HEK293 (cell line): ENCODE measurements at regions not wholly inside any gene's neighbourhood (a gene's known extent, or its start where the extent isn't known, plus 50 kb on each side); places are given as distances from the start of the nearest gene placed in this dataset.

ENCODE experiments used
- RBAK ChIP-seq: fragments of 450-650 bp; formaldehyde crosslinking; IDR thresholded peaks from 2 replicates; pipeline ENCODE4 v1.5.1; 2016; ENCODE audit warnings: missing biosample characterization, missing genetic modification characterization
- SALL2 ChIP-seq: fragments of 450-650 bp; formaldehyde crosslinking; IDR thresholded peaks from 2 replicates; pipeline ENCODE4 v1.5.0; 2017; ENCODE audit warnings: missing biosample characterization, mild to moderate bottlenecking, missing genetic modification characterization, borderline replicate concordance
- TCF7L2 ChIP-seq: IDR thresholded peaks from 2 replicates; pipeline ENCODE4 v1.6.1; 2011; ENCODE audit warnings: low read depth, mild to moderate bottlenecking, inconsistent platforms, low read length, moderate library complexity, borderline replicate concordance
- YY1 ChIP-seq: fragments of 450-650 bp; formaldehyde crosslinking; IDR thresholded peaks from 2 replicates; pipeline ENCODE4 v1.5.1; 2018; ENCODE audit warnings: missing biosample characterization, missing genetic modification characterization
- ZNF274 ChIP-seq, 2 experiments: fragments of 200-500 bp in 1 of 2; fragments of 450-650 bp in 1 of 2; sonication (Bioruptor generic) in 1 of 2; formaldehyde crosslinking in 1 of 2; IDR thresholded peaks; 2 replicates each; pipeline versions ENCODE4 v1.5.1 to v1.6.1; 2014 to 2016; ENCODE audit warnings: borderline replicate concordance in 1 of 2, inconsistent platforms in 1 of 2, low read length in 1 of 2, missing biosample characterization in 1 of 2, missing genetic modification characterization in 1 of 2
- ZNF501 ChIP-seq: fragments of 450-650 bp; formaldehyde crosslinking; IDR thresholded peaks from 2 replicates; pipeline ENCODE4 v1.5.1; 2016; ENCODE audit warnings: missing biosample characterization, missing genetic modification characterization
- ZNF530 ChIP-seq: fragments of 450-650 bp; formaldehyde crosslinking; IDR thresholded peaks from 2 replicates; pipeline ENCODE4 v1.5.1; 2016; ENCODE audit warnings: low read depth, missing biosample characterization, missing genetic modification characterization
- ZNF658 ChIP-seq: fragments of 450-650 bp; formaldehyde crosslinking; IDR thresholded peaks from 2 replicates; pipeline ENCODE4; 2016; ENCODE audit warnings: missing biosample characterization, missing genetic modification characterization
- ZSCAN30 ChIP-seq: fragments of 450-650 bp; IDR thresholded peaks from 2 replicates; pipeline ENCODE4 v1.5.1; 2018; ENCODE audit warnings: missing biosample characterization, mild to moderate bottlenecking, missing genetic modification characterization, moderate library complexity
- TF ChIP-seq, protein P1 (sequence below): fragments of 450-650 bp; formaldehyde crosslinking; IDR thresholded peaks from 2 replicates; pipeline ENCODE4 v1.5.1; 2016; ENCODE audit warnings: missing biosample characterization, missing genetic modification characterization
- TF ChIP-seq, protein P2 (sequence below): fragments of 450-650 bp; formaldehyde crosslinking; optimal IDR thresholded peaks from 2 replicates; pipeline ENCODE3; 2016; ENCODE audit warnings: missing biosample characterization, mild to moderate bottlenecking, missing genetic modification characterization
- TF ChIP-seq, protein P3 (sequence below): fragments of 450-650 bp; formaldehyde crosslinking; IDR thresholded peaks from 2 replicates; pipeline ENCODE4 v1.5.1; 2016; ENCODE audit warnings: missing biosample characterization, missing genetic modification characterization
- TF ChIP-seq, protein P4 (sequence below): fragments of 450-650 bp; formaldehyde crosslinking; IDR thresholded peaks from 2 replicates; pipeline ENCODE4 v1.5.0; 2017; ENCODE audit warnings: missing biosample characterization, missing genetic modification characterization, borderline replicate concordance

DNA sequence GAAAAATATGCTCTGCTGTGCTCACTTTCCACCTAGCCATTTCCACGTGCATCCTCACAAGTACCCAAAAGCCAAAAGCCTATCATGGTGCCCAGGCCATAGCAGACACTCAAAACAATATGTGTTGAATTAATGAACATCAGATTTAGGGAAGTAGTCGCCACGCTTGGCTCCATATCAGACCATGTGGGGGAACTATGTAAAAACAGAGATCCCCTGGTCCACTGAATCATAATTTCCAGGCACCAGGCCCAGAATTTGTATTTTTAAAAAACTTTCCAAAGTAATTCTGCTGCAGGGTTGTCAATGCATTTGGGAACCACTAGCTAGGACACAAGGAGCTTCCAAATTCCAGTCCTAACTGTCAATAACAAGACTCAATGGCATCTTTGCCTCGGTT is 77.3 kb downstream of the CNTN3 start:
- TF ChIP-seq, protein P1, sequence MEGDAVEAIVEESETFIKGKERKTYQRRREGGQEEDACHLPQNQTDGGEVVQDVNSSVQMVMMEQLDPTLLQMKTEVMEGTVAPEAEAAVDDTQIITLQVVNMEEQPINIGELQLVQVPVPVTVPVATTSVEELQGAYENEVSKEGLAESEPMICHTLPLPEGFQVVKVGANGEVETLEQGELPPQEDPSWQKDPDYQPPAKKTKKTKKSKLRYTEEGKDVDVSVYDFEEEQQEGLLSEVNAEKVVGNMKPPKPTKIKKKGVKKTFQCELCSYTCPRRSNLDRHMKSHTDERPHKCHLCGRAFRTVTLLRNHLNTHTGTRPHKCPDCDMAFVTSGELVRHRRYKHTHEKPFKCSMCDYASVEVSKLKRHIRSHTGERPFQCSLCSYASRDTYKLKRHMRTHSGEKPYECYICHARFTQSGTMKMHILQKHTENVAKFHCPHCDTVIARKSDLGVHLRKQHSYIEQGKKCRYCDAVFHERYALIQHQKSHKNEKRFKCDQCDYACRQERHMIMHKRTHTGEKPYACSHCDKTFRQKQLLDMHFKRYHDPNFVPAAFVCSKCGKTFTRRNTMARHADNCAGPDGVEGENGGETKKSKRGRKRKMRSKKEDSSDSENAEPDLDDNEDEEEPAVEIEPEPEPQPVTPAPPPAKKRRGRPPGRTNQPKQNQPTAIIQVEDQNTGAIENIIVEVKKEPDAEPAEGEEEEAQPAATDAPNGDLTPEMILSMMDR: no peak
- no peak for TF ChIP-seq ZNF530 (tag by site-specific recombination)
- TF ChIP-seq, protein P2, sequence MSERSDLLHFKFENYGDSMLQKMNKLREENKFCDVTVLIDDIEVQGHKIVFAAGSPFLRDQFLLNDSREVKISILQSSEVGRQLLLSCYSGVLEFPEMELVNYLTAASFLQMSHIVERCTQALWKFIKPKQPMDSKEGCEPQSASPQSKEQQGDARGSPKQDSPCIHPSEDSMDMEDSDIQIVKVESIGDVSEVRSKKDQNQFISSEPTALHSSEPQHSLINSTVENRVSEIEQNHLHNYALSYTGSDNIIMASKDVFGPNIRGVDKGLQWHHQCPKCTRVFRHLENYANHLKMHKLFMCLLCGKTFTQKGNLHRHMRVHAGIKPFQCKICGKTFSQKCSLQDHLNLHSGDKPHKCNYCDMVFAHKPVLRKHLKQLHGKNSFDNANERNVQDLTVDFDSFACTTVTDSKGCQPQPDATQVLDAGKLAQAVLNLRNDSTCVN (tag by site-specific recombination): no peak
- no peak for TF ChIP-seq ZNF501 (tag by site-specific recombination)
- no peak for TF ChIP-seq TCF7L2
- TF ChIP-seq, protein P3, sequence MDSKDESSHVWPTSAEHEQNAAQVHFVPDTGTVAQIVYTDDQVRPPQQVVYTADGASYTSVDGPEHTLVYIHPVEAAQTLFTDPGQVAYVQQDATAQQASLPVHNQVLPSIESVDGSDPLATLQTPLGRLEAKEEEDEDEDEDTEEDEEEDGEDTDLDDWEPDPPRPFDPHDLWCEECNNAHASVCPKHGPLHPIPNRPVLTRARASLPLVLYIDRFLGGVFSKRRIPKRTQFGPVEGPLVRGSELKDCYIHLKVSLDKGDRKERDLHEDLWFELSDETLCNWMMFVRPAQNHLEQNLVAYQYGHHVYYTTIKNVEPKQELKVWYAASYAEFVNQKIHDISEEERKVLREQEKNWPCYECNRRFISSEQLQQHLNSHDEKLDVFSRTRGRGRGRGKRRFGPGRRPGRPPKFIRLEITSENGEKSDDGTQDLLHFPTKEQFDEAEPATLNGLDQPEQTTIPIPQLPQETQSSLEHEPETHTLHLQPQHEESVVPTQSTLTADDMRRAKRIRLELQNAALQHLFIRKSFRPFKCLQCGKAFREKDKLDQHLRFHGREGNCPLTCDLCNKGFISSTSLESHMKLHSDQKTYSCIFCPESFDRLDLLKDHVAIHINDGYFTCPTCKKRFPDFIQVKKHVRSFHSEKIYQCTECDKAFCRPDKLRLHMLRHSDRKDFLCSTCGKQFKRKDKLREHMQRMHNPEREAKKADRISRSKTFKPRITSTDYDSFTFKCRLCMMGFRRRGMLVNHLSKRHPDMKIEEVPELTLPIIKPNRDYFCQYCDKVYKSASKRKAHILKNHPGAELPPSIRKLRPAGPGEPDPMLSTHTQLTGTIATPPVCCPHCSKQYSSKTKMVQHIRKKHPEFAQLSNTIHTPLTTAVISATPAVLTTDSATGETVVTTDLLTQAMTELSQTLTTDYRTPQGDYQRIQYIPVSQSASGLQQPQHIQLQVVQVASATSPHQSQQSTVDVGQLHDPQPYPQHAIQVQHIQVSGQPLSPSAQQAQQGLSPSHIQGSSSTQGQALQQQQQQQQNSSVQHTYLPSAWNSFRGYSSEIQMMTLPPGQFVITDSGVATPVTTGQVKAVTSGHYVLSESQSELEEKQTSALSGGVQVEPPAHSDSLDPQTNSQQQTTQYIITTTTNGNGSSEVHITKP (tag by site-specific recombination): no peak
- TF ChIP-seq ZNF658 (tag by site-specific recombination): no peak
- no peak for TF ChIP-seq RBAK (tag by site-specific recombination)
- no peak for TF ChIP-seq ZSCAN30 (tag by site-specific recombination)
- no peak for TF ChIP-seq YY1 (tag by site-specific recombination)
- TF ChIP-seq, protein P4, sequence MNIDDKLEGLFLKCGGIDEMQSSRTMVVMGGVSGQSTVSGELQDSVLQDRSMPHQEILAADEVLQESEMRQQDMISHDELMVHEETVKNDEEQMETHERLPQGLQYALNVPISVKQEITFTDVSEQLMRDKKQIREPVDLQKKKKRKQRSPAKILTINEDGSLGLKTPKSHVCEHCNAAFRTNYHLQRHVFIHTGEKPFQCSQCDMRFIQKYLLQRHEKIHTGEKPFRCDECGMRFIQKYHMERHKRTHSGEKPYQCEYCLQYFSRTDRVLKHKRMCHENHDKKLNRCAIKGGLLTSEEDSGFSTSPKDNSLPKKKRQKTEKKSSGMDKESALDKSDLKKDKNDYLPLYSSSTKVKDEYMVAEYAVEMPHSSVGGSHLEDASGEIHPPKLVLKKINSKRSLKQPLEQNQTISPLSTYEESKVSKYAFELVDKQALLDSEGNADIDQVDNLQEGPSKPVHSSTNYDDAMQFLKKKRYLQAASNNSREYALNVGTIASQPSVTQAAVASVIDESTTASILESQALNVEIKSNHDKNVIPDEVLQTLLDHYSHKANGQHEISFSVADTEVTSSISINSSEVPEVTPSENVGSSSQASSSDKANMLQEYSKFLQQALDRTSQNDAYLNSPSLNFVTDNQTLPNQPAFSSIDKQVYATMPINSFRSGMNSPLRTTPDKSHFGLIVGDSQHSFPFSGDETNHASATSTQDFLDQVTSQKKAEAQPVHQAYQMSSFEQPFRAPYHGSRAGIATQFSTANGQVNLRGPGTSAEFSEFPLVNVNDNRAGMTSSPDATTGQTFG (tag by site-specific recombination): no peak
- TF ChIP-seq SALL2 (tag by site-specific recombination): no peak
- TF ChIP-seq ZNF274 (IDR thresholded peaks at IDR 0.05; ENCODE audit: low read length): no peak
- no peak for TF ChIP-seq ZNF274 (tag by site-specific recombination; IDR thresholded peaks at IDR 0.05; ENCODE audit: borderline replicate concordance)
